ENCODE measurements at regions not wholly inside any gene's neighbourhood (a gene's known extent, or its start where the extent isn't known, plus 50 kb on each side); places are given as distances from the start of the nearest gene placed in this dataset.

- TF ChIP-seq, protein P1, sequence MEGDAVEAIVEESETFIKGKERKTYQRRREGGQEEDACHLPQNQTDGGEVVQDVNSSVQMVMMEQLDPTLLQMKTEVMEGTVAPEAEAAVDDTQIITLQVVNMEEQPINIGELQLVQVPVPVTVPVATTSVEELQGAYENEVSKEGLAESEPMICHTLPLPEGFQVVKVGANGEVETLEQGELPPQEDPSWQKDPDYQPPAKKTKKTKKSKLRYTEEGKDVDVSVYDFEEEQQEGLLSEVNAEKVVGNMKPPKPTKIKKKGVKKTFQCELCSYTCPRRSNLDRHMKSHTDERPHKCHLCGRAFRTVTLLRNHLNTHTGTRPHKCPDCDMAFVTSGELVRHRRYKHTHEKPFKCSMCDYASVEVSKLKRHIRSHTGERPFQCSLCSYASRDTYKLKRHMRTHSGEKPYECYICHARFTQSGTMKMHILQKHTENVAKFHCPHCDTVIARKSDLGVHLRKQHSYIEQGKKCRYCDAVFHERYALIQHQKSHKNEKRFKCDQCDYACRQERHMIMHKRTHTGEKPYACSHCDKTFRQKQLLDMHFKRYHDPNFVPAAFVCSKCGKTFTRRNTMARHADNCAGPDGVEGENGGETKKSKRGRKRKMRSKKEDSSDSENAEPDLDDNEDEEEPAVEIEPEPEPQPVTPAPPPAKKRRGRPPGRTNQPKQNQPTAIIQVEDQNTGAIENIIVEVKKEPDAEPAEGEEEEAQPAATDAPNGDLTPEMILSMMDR (conservative IDR thresholded peaks at IDR 0.05): no peak
- no peak for TF ChIP-seq EZH2 (IDR thresholded peaks at IDR 0.05; ENCODE audit: low read depth)
Measured at GRCh38 chrX:139170526-139171173, 359.9 kb upstream of the F9 start.
